HEK293T (cell line): ENCODE measurements at regions not wholly inside any gene's neighbourhood (a gene's known extent, or its start where the extent isn't known, plus 50 kb on each side); places are given as distances from the start of the nearest gene placed in this dataset.

Experiments
- CTCF ChIA-PET: fragments of 350-600 bp; formaldehyde crosslinking; extraction: SDS; loops from one replicate; lab custom pipeline; 2021; ENCODE audit warnings: antibody characterized with exemption, inconsistent platforms; lab: Yijun Ruan, JAX
- POLR2A ChIA-PET: fragments of 350-600 bp; formaldehyde crosslinking; extraction: SDS; loops from one replicate; lab custom pipeline; 2020; ENCODE audit warnings: antibody characterized with exemption, inconsistent platforms; lab: Yijun Ruan, JAX
- DNase-seq: peaks from one replicate; pipeline ENCODE4 v3.0.0; 2012; ENCODE audit warnings: mixed read lengths; ENCODE audit errors: extremely low spot score
- ARNT ChIP-seq: fragments of 450-650 bp; IDR thresholded peaks from 2 replicates; pipeline ENCODE4 v1.6.1; 2017; ENCODE audit warnings: mild to moderate bottlenecking
- BHLHE40 ChIP-seq: fragments of 450-650 bp; IDR thresholded peaks from 2 replicates; pipeline ENCODE4 v1.6.1; 2016; ENCODE audit warnings: mild to moderate bottlenecking, moderate library complexity, borderline replicate concordance
- CTBP1 ChIP-seq: fragments of 450-650 bp; IDR thresholded peaks from 2 replicates; pipeline ENCODE4 v1.6.1; 2016; ENCODE audit warnings: borderline replicate concordance
- ELF4 ChIP-seq: fragments of 450-650 bp; IDR thresholded peaks from 2 replicates; pipeline ENCODE4 v1.6.1; 2017; ENCODE audit warnings: antibody characterized with exemption
- FOXA1 ChIP-seq: fragments of 450-650 bp; IDR thresholded peaks from 2 replicates; pipeline ENCODE4 v1.6.1; 2016; ENCODE audit warnings: mild to moderate bottlenecking
- FOXK2 ChIP-seq: fragments of 450-650 bp; IDR thresholded peaks from 2 replicates; pipeline ENCODE4 v1.6.1; 2016; ENCODE audit warnings: mild to moderate bottlenecking
- FOXM1 ChIP-seq: fragments of 450-650 bp; IDR thresholded peaks from 2 replicates; pipeline ENCODE4 v1.6.1; 2017; ENCODE audit warnings: mild to moderate bottlenecking, borderline replicate concordance
- HDGF ChIP-seq: fragments of 450-650 bp; IDR thresholded peaks from 2 replicates; pipeline ENCODE4 v1.6.1; 2017; ENCODE audit warnings: antibody characterized with exemption, borderline replicate concordance
- L3MBTL2 ChIP-seq: fragments of 450-650 bp; conservative IDR thresholded peaks from 2 replicates; pipeline ENCODE4 v1.6.1; 2016; ENCODE audit warnings: mild to moderate bottlenecking
- LEF1 ChIP-seq: fragments of 450-650 bp; IDR thresholded peaks from 2 replicates; pipeline ENCODE4 v1.6.1; 2017; ENCODE audit warnings: mild to moderate bottlenecking, borderline replicate concordance
- NFRKB ChIP-seq: fragments of 450-650 bp; IDR thresholded peaks from 2 replicates; pipeline ENCODE4 v1.6.1; 2016; ENCODE audit warnings: mild to moderate bottlenecking, moderate library complexity
- SP1 ChIP-seq: fragments of 450-650 bp; IDR thresholded peaks from 2 replicates; pipeline ENCODE4 v1.6.1; 2017
- SUZ12 ChIP-seq: fragments of 450-650 bp; IDR thresholded peaks from 2 replicates; pipeline ENCODE4 v1.6.1; 2016; ENCODE audit warnings: mild to moderate bottlenecking
- TARDBP ChIP-seq: fragments of 450-650 bp; IDR thresholded peaks from 2 replicates; pipeline ENCODE4 v1.6.1; 2016
- ZNF384 ChIP-seq: fragments of 450-650 bp; IDR thresholded peaks from 2 replicates; pipeline ENCODE4 v1.6.1; 2016
- TF ChIP-seq, protein P1 (sequence below): fragments of 450-650 bp; IDR thresholded peaks from 2 replicates; pipeline ENCODE4 v1.6.1; 2016

DNA sequence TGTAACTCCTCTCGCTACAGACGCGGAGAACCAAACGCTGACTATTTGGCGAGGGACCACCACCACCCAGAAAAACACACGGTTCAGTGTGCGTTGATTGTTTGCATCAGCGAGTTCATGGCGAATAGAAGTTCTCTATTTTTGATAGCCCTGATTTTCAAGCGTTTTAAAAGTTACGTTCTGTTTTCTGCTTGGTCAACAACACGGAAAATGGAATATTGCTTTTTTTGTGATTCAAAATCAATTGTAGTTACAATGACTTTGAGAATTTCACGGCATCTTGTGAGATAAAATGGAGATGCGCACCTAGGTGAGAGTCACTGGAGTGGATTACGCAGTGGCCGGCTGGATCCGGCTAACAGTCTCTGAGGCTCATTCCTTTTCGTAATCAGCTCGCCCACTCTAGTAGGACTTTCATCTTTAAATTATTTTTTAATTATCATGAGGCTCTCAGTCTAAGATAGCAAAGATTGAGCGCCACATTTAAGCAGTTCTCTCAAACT is 54.8 kb downstream of the CCDC54 start:
- TF ChIP-seq BHLHE40 (no peak), L3MBTL2 (0 out of 2 replicates have a peak, but pooled peaks have one; percentile 41)
- no peak for DNase-seq
- ChIA-PET CTCF (interaction anchor here (0.5 to 1.6 kb wide), 2 partner anchors 11 to 61 kb away, joined by 3 to 9 read pairs; no protein-coding TSS in a partner anchor), POLR2A (interaction anchor here (0.7 to 1.6 kb wide), 6 partner anchors 13 to 224 kb away, joined by 3 to 8 read pairs (median 3); no protein-coding TSS in a partner anchor)

- CTCF ChIA-PET = interaction anchor here (0.5 kb wide), 1 partner anchor 62 kb away, joined by 3 read pairs; no protein-coding TSS in a partner anchor
- no peak for TF ChIP-seq ZNF384
- TF ChIP-seq TARDBP = no peak
- TF ChIP-seq, protein P1, sequence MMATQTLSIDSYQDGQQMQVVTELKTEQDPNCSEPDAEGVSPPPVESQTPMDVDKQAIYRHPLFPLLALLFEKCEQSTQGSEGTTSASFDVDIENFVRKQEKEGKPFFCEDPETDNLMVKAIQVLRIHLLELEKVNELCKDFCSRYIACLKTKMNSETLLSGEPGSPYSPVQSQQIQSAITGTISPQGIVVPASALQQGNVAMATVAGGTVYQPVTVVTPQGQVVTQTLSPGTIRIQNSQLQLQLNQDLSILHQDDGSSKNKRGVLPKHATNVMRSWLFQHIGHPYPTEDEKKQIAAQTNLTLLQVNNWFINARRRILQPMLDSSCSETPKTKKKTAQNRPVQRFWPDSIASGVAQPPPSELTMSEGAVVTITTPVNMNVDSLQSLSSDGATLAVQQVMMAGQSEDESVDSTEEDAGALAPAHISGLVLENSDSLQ = peak; percentile 57
- TF ChIP-seq CTBP1 = no peak
- TF ChIP-seq NFRKB = no peak
- POLR2A ChIA-PET = interaction anchor here (1.6 kb wide), 1 partner anchor 83 kb away, joined by 3 read pairs; no protein-coding TSS in a partner anchor
- no peak for DNase-seq
Observed at GRCh38 chr3:107432646-107433045, 55.4 kb downstream of the CCDC54 start.

GRCh38 chr3:107436029-107436428 is 58.8 kb downstream of the CCDC54 start:
- TF ChIP-seq BHLHE40 (no peak), SUZ12 (no peak), FOXK2 (no peak), HDGF (no peak), NFRKB (no peak), TARDBP (no peak), SP1 (no peak), ARNT (no peak), L3MBTL2 (no peak), ZNF384 (no peak), LEF1 (no peak), FOXA1 (no peak), FOXM1 (no peak)
- TF ChIP-seq, protein P1 = no peak
- POLR2A ChIA-PET = no interaction called here
- CTCF ChIA-PET = no interaction called here
- DNase-seq = no peak

DNA sequence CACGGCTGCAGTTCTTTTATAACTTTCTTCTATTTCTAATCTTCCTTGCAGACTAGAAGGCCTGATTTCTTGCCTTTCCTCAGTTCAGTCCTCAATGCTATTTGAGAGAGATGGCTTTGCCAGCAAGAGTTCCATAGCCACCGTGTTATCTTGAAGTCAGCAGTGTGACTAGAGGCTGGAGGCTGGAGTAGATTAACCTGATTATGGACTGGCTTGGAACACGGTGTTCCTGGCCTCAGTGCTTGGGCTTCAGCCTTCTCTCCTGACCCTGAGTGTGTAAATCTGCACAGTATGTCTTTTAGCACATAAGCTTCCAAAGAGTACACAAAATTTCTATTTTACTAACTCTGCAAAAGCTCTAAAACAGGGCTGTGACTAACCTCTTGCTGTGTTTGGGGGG is 61.4 kb downstream of the CCDC54 start:
- CTCF ChIA-PET = no interaction called here
- POLR2A ChIA-PET = no interaction called here
- no peak for DNase-seq
- TF ChIP-seq LEF1 (no peak), BHLHE40 (no peak), TARDBP (no peak), L3MBTL2 (no peak), FOXA1 (no peak), SUZ12 (no peak), SP1 (no peak), CTBP1 (no peak), NFRKB (no peak), HDGF (no peak), FOXM1 (no peak), ELF4 (no peak), FOXK2 (no peak), ARNT (no peak), ZNF384 (no peak)
- TF ChIP-seq, protein P1 = no peak

DNA sequence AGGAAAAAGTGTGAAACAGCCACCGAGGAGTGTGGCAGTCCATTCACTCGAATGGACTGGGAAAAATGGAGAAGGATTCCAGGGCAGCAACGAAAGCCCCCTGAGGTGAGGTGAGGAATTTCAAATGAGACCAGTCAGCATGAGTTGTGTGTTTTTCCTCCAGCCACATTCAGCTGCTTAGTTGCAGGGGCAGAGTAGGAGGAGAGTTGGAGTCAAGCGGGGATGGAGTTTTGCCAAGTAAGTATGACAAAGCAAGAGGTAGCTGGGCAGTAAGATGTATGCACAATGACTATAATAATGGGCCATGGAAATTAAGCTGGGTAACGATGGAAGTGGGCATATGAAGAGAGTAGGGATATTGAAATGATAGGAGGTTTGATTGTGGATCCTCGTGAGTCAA is 64.4 kb downstream of the CCDC54 start:
- no peak for DNase-seq
- CTCF ChIA-PET = no interaction called here
- TF ChIP-seq SUZ12 (no peak), TARDBP (no peak), BHLHE40 (no peak), ZNF384 (no peak), L3MBTL2 (no peak), LEF1 (no peak), HDGF (no peak), NFRKB (no peak), SP1 (no peak), FOXA1 (no peak), ELF4 (no peak), CTBP1 (no peak), FOXK2 (no peak), ARNT (no peak)
- TF ChIP-seq, protein P1 = no peak
- POLR2A ChIA-PET = no interaction called here

DNA sequence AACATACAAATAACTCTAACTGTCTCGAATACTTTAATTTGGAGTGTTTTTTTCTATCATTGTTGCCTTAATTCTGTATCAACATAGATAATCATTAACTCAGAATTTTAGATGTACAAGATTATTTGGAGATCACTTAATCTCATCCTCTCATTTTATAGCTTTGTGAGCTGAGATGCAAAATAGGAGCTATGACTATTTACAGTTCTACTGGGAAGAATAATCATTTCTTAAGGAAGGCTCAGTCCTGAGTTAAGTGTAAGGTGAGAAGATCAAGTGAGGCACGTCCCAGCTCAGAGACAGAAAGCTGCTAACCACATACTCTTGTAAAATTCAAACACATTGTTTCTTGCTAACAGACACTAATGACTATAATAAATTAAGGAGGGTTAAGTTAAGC is 66.2 kb downstream of the CCDC54 start:
- TF ChIP-seq ARNT (no peak), ZNF384 (no peak), HDGF (no peak)
- DNase-seq = no peak
- ChIA-PET CTCF (interaction anchor here (1.1 kb wide), 1 partner anchor 22 kb away, joined by 3 read pairs; no protein-coding TSS in a partner anchor), POLR2A (no interaction called here)
